Hepatocyte (in vitro differentiated cells): ENCODE measurements at regions not wholly inside any gene's neighbourhood (a gene's known extent, or its start where the extent isn't known, plus 50 kb on each side); places are given as distances from the start of the nearest gene placed in this dataset.

Experiments used
- CTCF ChIP-seq: fragments of 200-600 bp; sonication (generic); IDR thresholded peaks from 2 replicates; pipeline ENCODE4 v1.5.1; 2016; ENCODE audit warnings: antibody characterized with exemption, mild to moderate bottlenecking; ENCODE audit not compliant: poor library complexity
- EZH2 ChIP-seq: fragments of 200-600 bp; sonication (generic); IDR thresholded peaks from 2 replicates; pipeline ENCODE4 v1.6.1; 2016; ENCODE audit warnings: antibody characterized with exemption, mild to moderate bottlenecking, borderline replicate concordance

GRCh38 chr20:48422242-48422960 is 405.4 kb downstream of the PREX1 start:
- TF ChIP-seq CTCF = no peak
- no peak for TF ChIP-seq EZH2
